ENCODE measurements at regions not wholly inside any gene's neighbourhood (a gene's known extent, or its start where the extent isn't known, plus 50 kb on each side); places are given as distances from the start of the nearest gene placed in this dataset.
"Not testable (repeated sequence)": the region's sequence is repeated elsewhere in the genome, so short reads cannot be mapped to it uniquely, and the experiment has no call there.

DNA sequence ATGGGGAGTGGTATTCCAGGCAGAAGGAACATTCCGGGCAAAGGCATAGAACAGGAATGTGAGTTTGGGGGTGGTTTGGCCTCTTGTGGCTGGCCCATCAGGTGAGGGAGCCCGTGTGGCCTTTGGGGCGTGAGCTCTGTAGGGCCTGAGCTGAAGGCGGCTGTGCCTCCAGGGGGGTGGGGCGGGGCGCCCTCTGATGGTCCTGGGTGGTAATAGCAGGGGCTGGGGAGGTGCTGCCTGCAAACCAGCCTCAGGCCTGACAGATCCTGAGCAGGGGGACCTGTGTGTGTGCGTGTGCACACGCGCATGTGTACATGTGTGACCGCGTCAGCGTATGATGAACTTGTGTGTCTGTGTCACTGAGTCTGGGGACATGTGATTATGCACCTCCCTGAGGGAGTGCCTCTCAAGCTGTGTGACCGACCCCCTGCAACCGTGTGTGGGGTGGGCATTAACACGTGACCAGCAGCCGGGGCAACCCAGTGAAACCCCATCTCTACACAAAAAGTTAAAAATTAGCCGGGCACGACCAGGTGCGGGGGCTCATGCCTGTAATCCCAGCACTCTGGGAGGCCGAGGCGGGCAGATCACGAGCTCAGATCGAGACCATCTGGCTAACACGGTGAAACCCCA is 177.1 kb downstream of the TBC1D2B start:
- H2AFZ ChIP-seq (replicated peaks); H4K20me1 ChIP-seq (ENCODE audit: low read depth); H3K27me3 ChIP-seq; H3K4me1 Mint-ChIP-seq; H3K36me3 ChIP-seq; H3K9me3 ChIP-seq (ENCODE audit: low read depth); H3K27me3 Mint-ChIP-seq (ENCODE audit: insufficient read depth, low read depth); H3K36me3 Mint-ChIP-seq; H3K27ac ChIP-seq; H3F3A ChIP-seq (ENCODE audit: low read depth); H3K4me1 ChIP-seq; H3K79me2 ChIP-seq (ENCODE audit: low read depth); H3K4me2 ChIP-seq; H3K9me3 Mint-ChIP-seq; H3K27ac Mint-ChIP-seq; H3K4me3 ChIP-seq; H3K9ac ChIP-seq; H3K4me3 Mint-ChIP-seq: not testable (repeated sequence)
- TF ChIP-seq, protein P1, sequence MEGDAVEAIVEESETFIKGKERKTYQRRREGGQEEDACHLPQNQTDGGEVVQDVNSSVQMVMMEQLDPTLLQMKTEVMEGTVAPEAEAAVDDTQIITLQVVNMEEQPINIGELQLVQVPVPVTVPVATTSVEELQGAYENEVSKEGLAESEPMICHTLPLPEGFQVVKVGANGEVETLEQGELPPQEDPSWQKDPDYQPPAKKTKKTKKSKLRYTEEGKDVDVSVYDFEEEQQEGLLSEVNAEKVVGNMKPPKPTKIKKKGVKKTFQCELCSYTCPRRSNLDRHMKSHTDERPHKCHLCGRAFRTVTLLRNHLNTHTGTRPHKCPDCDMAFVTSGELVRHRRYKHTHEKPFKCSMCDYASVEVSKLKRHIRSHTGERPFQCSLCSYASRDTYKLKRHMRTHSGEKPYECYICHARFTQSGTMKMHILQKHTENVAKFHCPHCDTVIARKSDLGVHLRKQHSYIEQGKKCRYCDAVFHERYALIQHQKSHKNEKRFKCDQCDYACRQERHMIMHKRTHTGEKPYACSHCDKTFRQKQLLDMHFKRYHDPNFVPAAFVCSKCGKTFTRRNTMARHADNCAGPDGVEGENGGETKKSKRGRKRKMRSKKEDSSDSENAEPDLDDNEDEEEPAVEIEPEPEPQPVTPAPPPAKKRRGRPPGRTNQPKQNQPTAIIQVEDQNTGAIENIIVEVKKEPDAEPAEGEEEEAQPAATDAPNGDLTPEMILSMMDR (IDR thresholded peaks at IDR 0.05) = peak; percentile 61
- DNase-seq (ENCODE audit: low spot score) = peak; percentile 63

DNA sequence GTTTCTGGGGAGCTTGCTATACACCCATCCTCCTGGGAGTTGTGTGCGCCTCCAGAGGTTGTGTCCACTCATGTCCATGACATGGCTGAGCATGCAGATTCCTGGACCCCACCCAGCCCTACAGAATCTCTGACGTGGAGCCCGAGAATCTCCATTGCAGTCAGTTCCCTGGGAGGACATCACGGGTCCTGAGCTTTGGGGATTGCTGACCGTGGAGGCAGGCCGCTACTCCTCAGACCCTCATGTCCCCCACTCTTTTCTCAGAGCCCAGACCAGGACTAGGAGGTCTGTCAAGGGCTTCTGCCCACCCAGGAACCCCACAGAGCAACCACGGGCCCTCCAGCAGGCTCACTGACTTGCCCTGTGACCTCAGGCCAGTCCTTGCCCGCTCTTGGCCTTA is 177.7 kb downstream of the TBC1D2B start:
- not testable (repeated sequence) for H3K4me2 ChIP-seq; H3K9me3 ChIP-seq (ENCODE audit: low read depth); H3K4me3 Mint-ChIP-seq; H3K27me3 ChIP-seq; H3F3A ChIP-seq (ENCODE audit: low read depth); H3K27me3 Mint-ChIP-seq (ENCODE audit: insufficient read depth, low read depth); DNase-seq (ENCODE audit: low spot score); H3K9me3 Mint-ChIP-seq; H3K4me1 ChIP-seq; H3K4me1 Mint-ChIP-seq; H2AFZ ChIP-seq (replicated peaks); H3K4me3 ChIP-seq; H3K27ac Mint-ChIP-seq; H3K9ac ChIP-seq; H3K36me3 ChIP-seq; H3K36me3 Mint-ChIP-seq; H3K79me2 ChIP-seq (ENCODE audit: low read depth); H4K20me1 ChIP-seq (ENCODE audit: low read depth); H3K27ac ChIP-seq

DNA sequence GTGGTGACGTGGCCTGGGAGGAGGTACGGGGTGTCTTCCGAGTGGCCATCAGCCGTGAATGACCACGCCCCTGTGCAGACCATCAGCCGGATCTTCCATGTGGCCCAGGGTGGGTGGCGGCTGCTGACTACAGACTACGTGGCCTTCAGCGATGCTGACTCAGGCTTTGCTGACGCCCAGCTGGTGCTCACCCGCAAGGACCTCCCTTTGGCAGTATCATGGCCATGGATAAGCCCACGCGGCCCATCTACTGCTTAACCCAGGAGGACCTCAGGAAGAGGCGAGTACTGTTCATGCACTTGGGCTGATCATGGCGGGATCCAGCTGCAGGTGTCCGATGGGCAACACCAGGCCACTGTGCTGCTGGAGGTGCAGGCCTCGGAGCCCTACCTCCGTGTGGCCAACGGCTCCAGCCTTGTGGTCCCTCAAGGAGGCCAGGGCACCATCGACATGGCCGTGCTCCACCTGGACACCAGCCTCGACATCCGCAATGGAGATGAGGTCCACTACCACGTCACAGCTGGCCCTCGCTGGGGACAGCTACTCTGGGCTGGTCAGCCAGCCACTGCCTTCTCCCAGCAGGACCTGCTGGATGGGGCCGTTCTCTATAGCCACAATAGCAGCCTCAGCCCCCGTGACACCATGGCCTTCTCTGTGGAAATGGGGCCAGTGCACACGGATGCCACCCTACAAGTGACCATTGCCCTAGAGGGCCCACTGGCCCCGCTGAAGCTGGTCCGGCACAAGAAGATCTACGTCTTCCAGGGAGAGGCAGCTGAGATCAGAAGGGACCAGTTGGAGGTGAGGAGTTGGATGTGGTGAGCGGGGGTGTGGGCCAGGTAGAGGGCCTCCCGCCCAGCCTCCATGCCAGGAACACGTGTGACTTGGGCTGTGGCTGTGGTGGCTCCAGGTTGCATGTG is 178.4 kb downstream of the TBC1D2B start:
- Histone ChIP-seq H2AFZ (replicated peaks) (no peak overlapping the region), H3K4me1 (no peaks in the 10 kb centered on the region), H3K27ac (no peak overlapping the region), H3K79me2 (ENCODE audit: low read depth) (no peaks in the 10 kb centered on the region), H3F3A (ENCODE audit: low read depth) (no peaks in the 10 kb centered on the region), H3K4me2 (no peak overlapping the region), H3K9ac (no peak overlapping the region), H3K9me3 (ENCODE audit: low read depth) (no peaks in the 10 kb centered on the region), H3K27me3 (no peaks in the 10 kb centered on the region), H3K4me3 (no peak overlapping the region), H3K36me3 (no peaks in the 10 kb centered on the region), H4K20me1 (ENCODE audit: low read depth) (no peaks in the 10 kb centered on the region)
- peaks cover 4% of the 10 kb centered on the region for H3K27me3 Mint-ChIP-seq (ENCODE audit: insufficient read depth, low read depth)
- no peak overlapping the region for H3K27ac Mint-ChIP-seq
- peaks cover 3% of the 10 kb centered on the region for H3K9me3 Mint-ChIP-seq
- DNase-seq (ENCODE audit: low spot score) = no peak
- H3K4me3 Mint-ChIP-seq = no peak overlapping the region
- H3K4me1 Mint-ChIP-seq = peaks cover 8% of the 10 kb centered on the region
- no peaks in the 10 kb centered on the region for H3K36me3 Mint-ChIP-seq
- no peak for TF ChIP-seq EZH2 (IDR thresholded peaks at IDR 0.05)
- no peak for TF ChIP-seq EZH2phosphoT487 (IDR thresholded peaks at IDR 0.05)
- TF ChIP-seq, protein P1 (IDR thresholded peaks at IDR 0.05) = no peak

DNA sequence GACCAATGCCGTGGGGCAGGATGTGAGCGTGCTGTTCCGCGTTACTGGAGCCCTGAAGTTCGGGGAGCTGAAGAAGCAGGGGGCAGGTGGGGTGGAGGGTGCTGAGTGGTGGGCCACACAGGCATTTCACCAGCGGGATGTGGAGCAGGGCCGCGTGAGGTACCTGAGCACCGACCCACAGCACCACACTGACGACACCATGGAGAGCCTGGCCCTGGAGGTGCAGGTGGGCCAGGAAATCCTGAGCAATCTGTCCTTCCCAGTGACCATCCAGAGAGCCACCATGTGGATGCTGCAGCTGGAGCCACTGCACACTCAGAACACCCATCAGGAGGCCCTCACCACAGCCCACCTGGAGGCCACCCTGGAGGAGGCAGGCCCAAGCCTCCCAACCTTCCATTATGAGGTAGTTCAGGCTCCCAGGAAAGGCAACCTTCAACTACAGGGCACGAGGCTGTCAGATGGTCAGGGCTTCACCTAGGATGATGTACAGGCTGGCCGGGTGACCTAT is 179.6 kb downstream of the TBC1D2B start:
- H3K4me3 ChIP-seq = no peak overlapping the region
- TF ChIP-seq, protein P1 (IDR thresholded peaks at IDR 0.05) = no peak
- no peak for TF ChIP-seq EZH2 (IDR thresholded peaks at IDR 0.05)
- no peak for TF ChIP-seq EZH2phosphoT487 (IDR thresholded peaks at IDR 0.05)
- no peaks in the 10 kb centered on the region for H3K9me3 ChIP-seq (ENCODE audit: low read depth)
- no peak overlapping the region for H3K4me3 Mint-ChIP-seq
- H3K4me2 ChIP-seq = no peak overlapping the region
- H3K4me1 ChIP-seq = no peaks in the 10 kb centered on the region
- DNase-seq (ENCODE audit: low spot score) = no peak
- no peak overlapping the region for H3K27ac Mint-ChIP-seq
- H4K20me1 ChIP-seq (ENCODE audit: low read depth) = no peaks in the 10 kb centered on the region
- H3K27me3 Mint-ChIP-seq (ENCODE audit: insufficient read depth, low read depth) = peaks cover 4% of the 10 kb centered on the region
- H3K9ac ChIP-seq = no peak overlapping the region
- H2AFZ ChIP-seq (replicated peaks) = no peak overlapping the region
- H3F3A ChIP-seq (ENCODE audit: low read depth) = no peaks in the 10 kb centered on the region
- H3K27ac ChIP-seq = no peak overlapping the region
- no peaks in the 10 kb centered on the region for H3K36me3 ChIP-seq
- peaks cover 8% of the 10 kb centered on the region for H3K4me1 Mint-ChIP-seq
- H3K36me3 Mint-ChIP-seq = no peaks in the 10 kb centered on the region
- H3K79me2 ChIP-seq (ENCODE audit: low read depth) = no peaks in the 10 kb centered on the region
- peaks cover 3% of the 10 kb centered on the region for H3K9me3 Mint-ChIP-seq
- H3K27me3 ChIP-seq = no peaks in the 10 kb centered on the region

DNA sequence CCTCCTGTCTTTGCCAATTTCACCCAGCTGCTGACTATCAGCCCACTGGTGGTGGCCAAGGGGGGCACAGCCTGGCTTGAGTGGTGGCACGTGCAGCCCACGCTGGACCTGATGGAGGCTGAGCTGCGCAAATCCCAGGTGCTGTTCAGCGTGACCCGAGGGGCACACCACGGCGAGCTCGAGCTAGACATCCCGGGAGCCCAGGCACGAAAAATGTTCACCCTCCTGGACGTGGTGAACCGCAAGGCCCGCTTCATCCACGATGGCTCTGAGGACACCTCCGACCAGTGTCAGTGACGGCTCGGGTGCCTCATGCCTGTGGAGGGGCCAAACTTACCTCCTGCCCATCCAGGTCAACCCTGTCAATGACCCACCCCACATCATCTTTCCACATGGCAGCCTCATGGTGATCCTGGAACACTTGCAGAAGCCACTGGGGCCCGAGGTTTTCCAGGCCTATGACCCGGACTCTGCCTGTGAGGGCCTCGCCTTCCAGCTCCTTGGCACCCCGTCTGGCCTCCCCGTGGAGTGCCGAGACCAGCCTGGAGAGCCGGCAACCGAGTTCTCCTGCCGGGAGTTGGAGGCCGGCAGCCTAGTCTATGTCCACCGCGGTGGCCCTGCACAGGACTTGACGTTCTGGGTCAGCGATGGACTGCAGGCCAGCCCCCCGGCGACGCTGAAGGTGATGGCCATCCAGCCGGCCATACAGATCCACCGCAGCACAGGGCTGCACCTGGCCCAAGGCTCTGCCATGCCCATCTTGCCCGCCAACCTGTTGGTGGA is 180.2 kb downstream of the TBC1D2B start:
- not testable (repeated sequence) for H3F3A ChIP-seq (ENCODE audit: low read depth); H3K27me3 Mint-ChIP-seq (ENCODE audit: insufficient read depth, low read depth); H3K27ac Mint-ChIP-seq

More for the DNA sequence above, 180.2 kb downstream of the TBC1D2B start:
- not testable (repeated sequence) for H3K9me3 ChIP-seq (ENCODE audit: low read depth); H3K4me2 ChIP-seq; H3K9me3 Mint-ChIP-seq; H3K27me3 ChIP-seq; H3K36me3 ChIP-seq; H3K4me3 ChIP-seq; H2AFZ ChIP-seq (replicated peaks); H3K9ac ChIP-seq; H3K4me3 Mint-ChIP-seq; H3K36me3 Mint-ChIP-seq; H3K4me1 ChIP-seq; H4K20me1 ChIP-seq (ENCODE audit: low read depth); H3K4me1 Mint-ChIP-seq; DNase-seq (ENCODE audit: low spot score); H3K27ac ChIP-seq; H3K79me2 ChIP-seq (ENCODE audit: low read depth)

Data from neural progenitor cell (in vitro differentiated cells).